HUES6 (cell line): ENCODE measurements at regions not wholly inside any gene's neighbourhood (a gene's known extent, or its start where the extent isn't known, plus 50 kb on each side); places are given as distances from the start of the nearest gene placed in this dataset.
"Not testable (repeated sequence)": the region's sequence is repeated elsewhere in the genome, so short reads cannot be mapped to it uniquely, and the experiment has no call there.

ENCODE experiments used
- H3K27ac ChIP-seq: 2 replicates; pipeline ENCODE4 v1.7.0; 2013; ENCODE audit warnings: low read depth, mild to moderate bottlenecking, low read length, inconsistent platforms
- H3K27me3 ChIP-seq: 2 replicates; pipeline ENCODE4 v1.6.1; 2013; ENCODE audit warnings: low read length; ENCODE audit not compliant: control insufficient read depth, insufficient read depth
- H3K36me3 ChIP-seq: 2 replicates; pipeline ENCODE4 v1.6.1; 2013; ENCODE audit warnings: low read length; ENCODE audit not compliant: control insufficient read depth, insufficient read depth
- H3K4me1 ChIP-seq: 2 replicates; pipeline ENCODE4 v1.6.1; 2013; ENCODE audit warnings: low read length; ENCODE audit not compliant: control insufficient read depth, insufficient read depth
- H3K4me3 ChIP-seq: 2 replicates; pipeline ENCODE4 v1.5.1; 2013; ENCODE audit warnings: low read depth, low read length
- H3K9ac ChIP-seq: one replicate; pipeline ENCODE4 v1.6.1; 2013; ENCODE audit warnings: mild to moderate bottlenecking, low read length
- H3K9me3 ChIP-seq: 2 replicates; pipeline ENCODE4 v1.6.1; 2013; ENCODE audit warnings: low read depth, low read length; ENCODE audit not compliant: control insufficient read depth, insufficient read depth

GRCh38 chr4:135464311-135464710 is 1262.7 kb upstream of the PABPC4L start:
- no peak overlapping the region for H3K27ac ChIP-seq
- H3K9ac ChIP-seq = no peak overlapping the region
- no peaks in the 10 kb centered on the region for H3K27me3 ChIP-seq
- H3K4me3 ChIP-seq = no peak overlapping the region
- H3K9me3 ChIP-seq = 0 out of 2 replicates have a peak, but pooled peaks cover 2% of the 10 kb centered on the region
- H3K36me3 ChIP-seq = no peaks in the 10 kb centered on the region
- H3K4me1 ChIP-seq = no peaks in the 10 kb centered on the region

DNA sequence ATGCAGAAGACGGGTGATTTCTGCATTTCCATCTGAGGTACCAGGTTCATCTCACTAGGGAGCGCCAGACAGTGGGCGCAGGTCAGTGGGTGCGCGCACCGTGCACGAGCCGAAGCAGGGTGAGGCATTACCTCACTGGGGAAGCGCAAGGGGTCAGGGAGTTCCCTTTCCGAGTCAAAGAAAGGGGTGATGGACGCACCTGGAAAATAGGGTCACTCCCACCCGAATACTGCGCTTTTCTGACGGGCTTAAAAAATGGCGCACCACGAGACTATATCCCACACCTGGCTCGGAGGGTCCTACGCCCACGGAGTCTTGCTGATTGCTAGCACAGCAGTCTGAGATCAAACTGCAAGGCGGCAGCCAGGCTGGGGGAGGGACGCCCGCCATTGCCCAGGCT is 1246.0 kb upstream of the PABPC4L start:
- H3K4me1 ChIP-seq, H3K9me3 ChIP-seq, H3K27me3 ChIP-seq, H3K36me3 ChIP-seq, H3K27ac ChIP-seq, H3K9ac ChIP-seq: not testable (repeated sequence)
- H3K4me3 ChIP-seq = peak overlapping the region; percentile 42

DNA sequence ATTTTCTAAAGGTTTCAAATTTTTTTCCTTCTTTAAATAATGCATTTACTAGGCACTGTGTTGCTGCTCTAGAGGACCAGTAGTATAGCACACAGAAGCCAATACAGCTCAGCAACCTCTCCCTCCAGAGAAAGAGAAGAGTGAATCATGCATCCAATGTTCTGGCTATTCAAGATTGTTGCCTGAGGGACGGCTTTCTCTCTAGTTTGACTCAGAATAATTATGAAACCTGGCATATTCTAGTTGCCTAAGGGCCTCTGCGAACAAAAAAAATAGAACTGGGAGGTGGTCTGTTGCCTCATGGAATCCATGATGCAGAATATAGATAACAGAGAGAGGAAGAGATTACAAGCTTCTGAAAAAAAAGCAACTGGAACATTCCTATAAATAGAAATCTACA is 1233.3 kb upstream of the PABPC4L start:
- Histone ChIP-seq H3K4me1 (no peaks in the 10 kb centered on the region), H3K4me3 (no peak overlapping the region), H3K27me3 (no peaks in the 10 kb centered on the region), H3K27ac (no peak overlapping the region), H3K9me3 (peaks cover 7% of the 10 kb centered on the region), H3K36me3 (no peaks in the 10 kb centered on the region), H3K9ac (no peak overlapping the region)

DNA sequence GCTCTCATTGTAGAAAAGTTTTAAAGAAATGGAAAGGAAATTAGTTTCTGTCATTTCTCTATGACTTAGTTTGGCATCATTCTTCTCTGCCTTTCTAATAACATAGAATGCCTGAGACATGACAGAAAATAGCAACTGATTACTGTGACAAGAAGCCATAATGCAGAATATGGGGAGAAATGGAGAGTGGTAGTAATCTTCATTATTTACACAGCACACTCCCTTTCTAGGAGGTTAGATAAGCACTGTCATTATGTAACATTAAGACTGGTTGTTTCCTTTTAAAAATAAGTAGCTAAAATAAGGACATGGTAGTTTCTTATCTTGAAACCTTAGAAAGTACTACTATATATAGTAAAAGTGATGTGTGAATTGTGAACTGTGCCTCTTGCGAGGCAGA is 1227.9 kb upstream of the PABPC4L start:
- Histone ChIP-seq H3K36me3 (no peaks in the 10 kb centered on the region), H3K9me3 (no peaks in the 10 kb centered on the region), H3K4me1 (no peaks in the 10 kb centered on the region), H3K27me3 (no peaks in the 10 kb centered on the region), H3K27ac (no peak overlapping the region), H3K4me3 (no peak overlapping the region), H3K9ac (no peak overlapping the region)

GRCh38 chr4:135418353-135418752 is 1216.8 kb upstream of the PABPC4L start:
- Histone ChIP-seq H3K4me1 (no peaks in the 10 kb centered on the region), H3K36me3 (no peaks in the 10 kb centered on the region), H3K4me3 (no peak overlapping the region), H3K27ac (no peak overlapping the region), H3K9ac (no peak overlapping the region), H3K9me3 (no peaks in the 10 kb centered on the region), H3K27me3 (no peaks in the 10 kb centered on the region)

DNA sequence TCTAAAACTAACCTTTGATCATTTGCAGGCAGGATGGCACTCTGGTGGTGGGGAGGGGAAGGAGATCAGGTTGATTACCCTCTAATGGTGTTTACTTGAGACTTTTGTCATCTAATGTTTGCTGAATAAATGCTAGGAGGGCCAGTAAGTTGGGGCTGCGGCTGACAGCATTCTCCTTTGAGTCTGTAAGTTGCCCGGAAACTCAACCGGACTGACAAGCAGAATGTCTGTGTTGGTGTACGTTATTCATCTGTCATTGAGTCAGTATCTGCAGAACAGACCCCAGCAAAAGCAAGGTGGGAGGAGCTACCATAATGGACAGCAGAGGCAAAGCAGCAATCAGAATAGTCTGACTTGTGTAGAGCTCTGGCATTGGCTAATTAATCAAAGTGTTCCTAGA is 1210.6 kb upstream of the PABPC4L start:
- no peaks in the 10 kb centered on the region for H3K27me3 ChIP-seq
- H3K27ac ChIP-seq = no peak overlapping the region
- no peak overlapping the region for H3K9ac ChIP-seq
- no peak overlapping the region for H3K4me3 ChIP-seq
- H3K4me1 ChIP-seq = peaks cover 12% of the 10 kb centered on the region
- 0 out of 2 replicates have a peak, but pooled peaks cover 2% of the 10 kb centered on the region for H3K9me3 ChIP-seq
- no peaks in the 10 kb centered on the region for H3K36me3 ChIP-seq

DNA sequence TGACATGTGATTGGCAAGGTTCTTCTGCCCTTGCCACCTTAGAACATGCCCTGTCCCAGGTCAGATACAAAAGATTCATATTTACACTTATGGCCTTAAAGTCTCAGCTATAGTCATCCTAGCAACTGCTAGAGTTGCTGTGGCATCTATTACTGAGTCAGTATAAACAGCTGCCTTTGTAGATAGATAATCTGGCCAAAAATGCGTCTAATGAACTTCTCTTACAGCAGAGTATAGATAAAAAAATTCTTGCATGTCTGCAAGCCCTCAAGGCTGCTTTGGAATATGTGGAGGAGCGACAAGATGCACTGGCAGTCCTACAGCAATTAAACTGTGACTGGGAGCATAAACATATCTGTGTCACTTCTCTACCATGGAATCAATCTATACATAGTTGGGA is 1209.7 kb upstream of the PABPC4L start:
- Histone ChIP-seq H3K27ac (no peak overlapping the region), H3K9me3 (peaks cover 8% of the 10 kb centered on the region), H3K4me3 (no peak overlapping the region), H3K36me3 (no peaks in the 10 kb centered on the region), H3K27me3 (no peaks in the 10 kb centered on the region), H3K9ac (no peak overlapping the region), H3K4me1 (peaks cover 12% of the 10 kb centered on the region)

DNA sequence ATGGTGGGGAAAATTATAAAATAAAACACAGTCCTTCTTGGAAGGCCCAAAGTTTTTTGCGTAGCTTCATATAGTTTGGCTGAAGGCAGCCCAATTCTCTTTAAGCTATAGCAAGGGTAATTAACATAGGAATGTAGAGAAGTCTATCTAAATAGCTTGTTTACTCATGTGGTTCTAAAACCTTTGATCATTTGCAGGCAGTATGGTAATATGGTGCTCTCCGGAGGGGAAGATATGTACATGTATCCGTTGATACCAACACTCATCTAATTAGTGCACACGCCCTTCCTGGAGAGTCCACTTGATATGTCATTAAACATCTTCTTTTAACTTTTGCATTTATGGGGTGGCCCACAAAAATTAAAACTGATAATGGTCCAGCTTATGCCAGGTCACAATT is 1207.7 kb upstream of the PABPC4L start:
- Histone ChIP-seq H3K9me3 (peaks cover 27% of the 10 kb centered on the region), H3K4me1 (peaks cover 12% of the 10 kb centered on the region)
- H3K4me3 ChIP-seq, H3K9ac ChIP-seq, H3K27me3 ChIP-seq, H3K27ac ChIP-seq, H3K36me3 ChIP-seq: not testable (repeated sequence)

- H3K9me3 ChIP-seq = peaks cover 33% of the 10 kb centered on the region
Measured at GRCh38 chr4:135408109-135408508, 1206.5 kb upstream of the PABPC4L start.

GRCh38 chr4:135406597-135406996 is 1205.0 kb upstream of the PABPC4L start:
- not testable (repeated sequence) for H3K27me3 ChIP-seq, H3K9ac ChIP-seq, H3K27ac ChIP-seq

More at GRCh38 chr4:135408109-135408508, 1206.5 kb upstream of the PABPC4L start:
- no peaks in the 10 kb centered on the region for H3K36me3 ChIP-seq
- H3K9ac ChIP-seq = no peak overlapping the region
- peaks cover 12% of the 10 kb centered on the region for H3K4me1 ChIP-seq
- no peak overlapping the region for H3K27ac ChIP-seq
- no peaks in the 10 kb centered on the region for H3K27me3 ChIP-seq
- H3K4me3 ChIP-seq = no peak overlapping the region

DNA sequence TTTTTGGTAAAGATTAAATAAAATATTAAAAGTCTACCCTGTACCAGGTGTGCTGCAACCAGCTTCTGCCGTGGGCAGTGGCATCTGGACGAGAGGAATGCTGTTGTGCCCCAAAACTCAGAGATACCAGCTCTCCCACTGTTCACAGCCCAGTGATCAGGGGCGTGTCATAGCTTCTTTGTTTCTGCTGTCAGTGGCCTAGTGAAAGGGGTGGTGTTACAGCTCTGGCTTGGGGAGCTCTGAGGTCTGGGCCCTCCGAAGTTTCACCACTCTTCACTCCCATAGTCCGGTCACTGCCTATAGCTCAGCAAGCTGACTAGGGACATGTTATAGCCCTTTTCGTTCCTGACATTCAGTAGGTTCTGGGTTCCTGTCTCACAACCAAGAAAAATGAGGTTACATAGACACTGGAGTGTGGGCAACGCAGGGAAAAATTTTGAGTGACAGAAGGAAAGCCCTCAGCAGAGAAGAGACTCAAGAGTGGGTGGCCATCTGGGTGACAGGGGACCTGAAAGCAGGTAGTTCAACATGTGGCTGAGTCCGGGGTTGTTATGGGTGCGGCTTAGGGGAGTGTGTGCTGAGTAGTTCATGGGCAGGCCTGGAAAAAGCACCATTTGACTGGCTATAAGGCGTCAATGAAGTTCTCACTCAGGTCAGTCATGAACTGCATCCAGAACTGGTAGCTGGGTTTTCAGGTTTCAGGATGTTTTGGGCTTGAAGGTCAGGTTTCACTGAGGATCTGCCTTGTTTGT is 1184.4 kb upstream of the PABPC4L start:
- Histone ChIP-seq H3K9ac (no peak overlapping the region), H3K4me3 (no peak overlapping the region), H3K36me3 (no peaks in the 10 kb centered on the region), H3K9me3 (peaks cover 13% of the 10 kb centered on the region), H3K27ac (no peak overlapping the region), H3K27me3 (no peaks in the 10 kb centered on the region), H3K4me1 (peaks cover 32% of the 10 kb centered on the region)

More at GRCh38 chr4:135406597-135406996, 1205.0 kb upstream of the PABPC4L start:
- Histone ChIP-seq H3K9me3 (peaks cover 33% of the 10 kb centered on the region), H3K4me1 (peaks cover 12% of the 10 kb centered on the region)
- H3K36me3 ChIP-seq, H3K4me3 ChIP-seq: not testable (repeated sequence)
